PC-9 (cell line): ENCODE measurements at regions not wholly inside any gene's neighbourhood (a gene's known extent, or its start where the extent isn't known, plus 50 kb on each side); places are given as distances from the start of the nearest gene placed in this dataset.

Experiments
- EZH2 ChIP-seq: fragments of 200-600 bp; sonication (generic); IDR thresholded peaks from 2 replicates; pipeline ENCODE4 v1.8.0; 2017; ENCODE audit warnings: antibody characterized with exemption, low read depth
- TF ChIP-seq, protein P1 (sequence below): fragments of 200-600 bp; sonication (generic); conservative IDR thresholded peaks from 2 replicates; pipeline ENCODE4 v1.6.1; 2017; ENCODE audit warnings: mixed run types, antibody characterized with exemption, mild to moderate bottlenecking, moderate library complexity

DNA sequence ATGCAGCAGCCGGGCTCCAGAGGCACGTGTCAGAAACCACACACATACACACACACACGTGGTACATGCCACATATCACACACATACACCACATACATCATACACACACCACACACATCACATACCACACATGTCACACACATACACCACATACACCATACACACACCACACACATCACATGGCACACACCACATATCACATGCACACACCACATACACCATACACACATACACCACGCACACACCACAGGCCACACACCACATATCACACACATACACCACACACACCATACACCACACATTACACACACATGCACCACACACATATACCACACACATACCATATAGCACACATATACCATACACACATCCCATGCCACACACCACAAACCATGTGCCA, 97.5 kb upstream of the PRR5 start:
- TF ChIP-seq, protein P1, sequence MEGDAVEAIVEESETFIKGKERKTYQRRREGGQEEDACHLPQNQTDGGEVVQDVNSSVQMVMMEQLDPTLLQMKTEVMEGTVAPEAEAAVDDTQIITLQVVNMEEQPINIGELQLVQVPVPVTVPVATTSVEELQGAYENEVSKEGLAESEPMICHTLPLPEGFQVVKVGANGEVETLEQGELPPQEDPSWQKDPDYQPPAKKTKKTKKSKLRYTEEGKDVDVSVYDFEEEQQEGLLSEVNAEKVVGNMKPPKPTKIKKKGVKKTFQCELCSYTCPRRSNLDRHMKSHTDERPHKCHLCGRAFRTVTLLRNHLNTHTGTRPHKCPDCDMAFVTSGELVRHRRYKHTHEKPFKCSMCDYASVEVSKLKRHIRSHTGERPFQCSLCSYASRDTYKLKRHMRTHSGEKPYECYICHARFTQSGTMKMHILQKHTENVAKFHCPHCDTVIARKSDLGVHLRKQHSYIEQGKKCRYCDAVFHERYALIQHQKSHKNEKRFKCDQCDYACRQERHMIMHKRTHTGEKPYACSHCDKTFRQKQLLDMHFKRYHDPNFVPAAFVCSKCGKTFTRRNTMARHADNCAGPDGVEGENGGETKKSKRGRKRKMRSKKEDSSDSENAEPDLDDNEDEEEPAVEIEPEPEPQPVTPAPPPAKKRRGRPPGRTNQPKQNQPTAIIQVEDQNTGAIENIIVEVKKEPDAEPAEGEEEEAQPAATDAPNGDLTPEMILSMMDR, result no peak
- no peak for TF ChIP-seq EZH2
